Nephron progenitor cell (in vitro differentiated cells): ENCODE measurements at regions not wholly inside any gene's neighbourhood (a gene's known extent, or its start where the extent isn't known, plus 50 kb on each side); places are given as distances from the start of the nearest gene placed in this dataset.
A peak's percentile ranks its signal among the peaks of the same experiment; 100 is the strongest.
"Not testable (repeated sequence)": the region's sequence is repeated elsewhere in the genome, so short reads cannot be mapped to it uniquely, and the experiment has no call there.

Source experiments
- DNase-seq: peaks from one replicate; pipeline ENCODE4 v3.0.0; 2021
- H3K27ac Mint-ChIP-seq: 2 replicates; pipeline ENCODE4 v1.8.0; 2021; ENCODE audit warnings: mild to moderate bottlenecking, moderate library complexity, mixed read lengths
- H3K27me3 Mint-ChIP-seq: 2 replicates; pipeline ENCODE4 v1.8.0; 2021; ENCODE audit warnings: mild to moderate bottlenecking, low read depth, mixed read lengths; ENCODE audit not compliant: poor library complexity
- H3K36me3 Mint-ChIP-seq: 2 replicates; pipeline ENCODE4 v1.8.0; 2021; ENCODE audit warnings: low read depth, mixed read lengths
- H3K4me1 Mint-ChIP-seq: 2 replicates; pipeline ENCODE4 v1.8.0; 2021; ENCODE audit warnings: mixed read lengths
- H3K4me3 Mint-ChIP-seq: 2 replicates; pipeline ENCODE4 v1.8.0; 2021; ENCODE audit warnings: mild to moderate bottlenecking, moderate library complexity, mixed read lengths
- H3K9me3 Mint-ChIP-seq: 2 replicates; pipeline ENCODE4 v1.8.0; 2021; ENCODE audit warnings: mild to moderate bottlenecking, moderate library complexity, mixed read lengths
- CTCF ChIP-seq: fragments of 200-600 bp; sonication (generic); IDR thresholded peaks from 2 replicates; pipeline ENCODE4 v1.5.0; 2021; ENCODE audit warnings: antibody characterized with exemption

- Mint-ChIP-seq H3K27me3 (peaks cover 15% of the 10 kb centered on the region), H3K36me3 (peaks cover 8% of the 10 kb centered on the region), H3K4me1 (peaks cover 43% of the 10 kb centered on the region), H3K4me3 (no peak overlapping the region), H3K27ac (no peak overlapping the region), H3K9me3 (peaks cover 37% of the 10 kb centered on the region)
- no peak for DNase-seq
- TF ChIP-seq CTCF = no peak
Measured at GRCh38 chr2:240259201-240259923, 118.9 kb upstream of the OTOS start.

GRCh38 chr2:240259924-240260529 is 119.6 kb upstream of the OTOS start:
- H3K9me3 Mint-ChIP-seq = peaks cover 37% of the 10 kb centered on the region
- H3K36me3 Mint-ChIP-seq = peaks cover 8% of the 10 kb centered on the region
- H3K27ac Mint-ChIP-seq = peak overlapping the region; percentile 75
- no peak for DNase-seq
- H3K4me3 Mint-ChIP-seq = no peak overlapping the region
- peaks cover 42% of the 10 kb centered on the region for H3K4me1 Mint-ChIP-seq
- peaks cover 15% of the 10 kb centered on the region for H3K27me3 Mint-ChIP-seq
- TF ChIP-seq CTCF = no peak

DNA sequence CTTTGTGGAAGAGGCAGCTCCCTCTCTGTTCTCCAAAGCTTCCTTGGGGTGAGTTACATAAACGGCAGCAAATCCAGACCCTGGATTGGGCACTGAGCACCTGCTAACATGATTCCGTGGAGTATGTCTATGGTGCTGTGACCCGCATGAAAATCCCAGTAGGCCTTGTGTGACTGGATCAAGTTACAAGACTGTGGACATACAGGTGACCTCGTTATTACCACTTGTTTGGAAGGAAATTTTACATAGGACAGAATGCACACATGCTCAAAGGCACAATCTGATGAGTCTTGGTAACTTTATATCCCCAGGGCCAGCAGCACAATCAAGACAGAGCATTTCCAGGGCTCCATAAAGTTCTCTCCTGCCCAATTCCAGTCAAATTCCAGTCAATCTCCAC is 120.2 kb upstream of the OTOS start:
- H3K36me3 Mint-ChIP-seq = peaks cover 8% of the 10 kb centered on the region
- H3K27me3 Mint-ChIP-seq = peaks cover 11% of the 10 kb centered on the region
- peak overlapping the region; percentile 75 for H3K27ac Mint-ChIP-seq

DNA sequence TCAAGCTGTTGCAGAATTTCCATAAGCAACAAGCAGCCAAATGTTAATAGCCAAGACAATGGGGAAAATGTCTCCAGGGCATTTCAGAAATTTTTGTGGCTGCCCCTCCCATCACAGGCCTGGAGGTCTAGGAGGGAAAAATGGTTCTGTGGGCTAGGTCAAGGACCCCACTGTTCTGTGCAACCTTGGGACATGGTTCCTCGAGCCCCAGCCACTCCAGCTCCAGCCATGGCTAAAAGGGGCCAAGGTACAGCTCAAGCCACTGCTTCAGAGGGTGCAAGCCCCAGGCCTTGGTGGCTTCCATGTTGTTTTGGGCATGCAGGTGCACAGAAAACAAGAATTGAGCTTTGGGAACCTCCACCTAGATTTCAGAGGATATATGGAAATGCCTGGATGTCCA is 122.1 kb upstream of the OTOS start:
- peaks cover 16% of the 10 kb centered on the region for H3K27me3 Mint-ChIP-seq
- peaks cover 60% of the 10 kb centered on the region for H3K9me3 Mint-ChIP-seq
- not testable (repeated sequence) for H3K27ac Mint-ChIP-seq

More for the DNA sequence above, 120.2 kb upstream of the OTOS start:
- Mint-ChIP-seq H3K4me1 (peaks cover 36% of the 10 kb centered on the region), H3K9me3 (peaks cover 42% of the 10 kb centered on the region), H3K4me3 (no peak overlapping the region)
- no peak for TF ChIP-seq CTCF
- DNase-seq = no peak

DNA sequence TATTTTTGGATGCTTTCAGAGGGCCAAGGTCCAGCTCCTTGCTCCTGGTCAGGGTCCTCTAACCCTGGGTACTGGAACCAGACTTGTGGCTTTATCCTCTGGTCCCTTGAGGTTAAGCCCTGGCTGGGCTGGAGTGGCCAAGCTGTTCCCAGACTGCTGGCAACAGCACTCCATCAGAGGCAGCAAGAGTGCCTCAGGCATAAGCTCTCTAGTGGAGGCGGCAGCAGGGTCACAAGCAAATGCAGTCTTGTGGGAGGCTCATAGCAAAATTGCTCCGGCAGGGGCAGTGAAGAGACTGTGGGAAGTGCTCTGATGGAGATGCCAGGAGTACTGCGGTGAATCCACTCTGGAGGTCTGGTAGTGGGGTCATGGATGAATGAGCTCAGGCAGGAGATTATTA is 128.9 kb upstream of the OTOS start:
- DNase-seq = no peak
- Mint-ChIP-seq H3K9me3 (peaks cover 75% of the 10 kb centered on the region), H3K27ac (no peak overlapping the region), H3K36me3 (peaks cover 9% of the 10 kb centered on the region), H3K27me3 (peaks cover 30% of the 10 kb centered on the region), H3K4me3 (no peak overlapping the region), H3K4me1 (no peaks in the 10 kb centered on the region)
- TF ChIP-seq CTCF = no peak

More for the DNA sequence above, 122.1 kb upstream of the OTOS start:
- not testable (repeated sequence) for H3K36me3 Mint-ChIP-seq, H3K4me3 Mint-ChIP-seq, DNase-seq
- H3K4me1 Mint-ChIP-seq = peaks cover 24% of the 10 kb centered on the region

- H3K4me3 Mint-ChIP-seq = no peak overlapping the region
- peaks cover 30% of the 10 kb centered on the region for H3K27me3 Mint-ChIP-seq
- H3K36me3 Mint-ChIP-seq = peaks cover 9% of the 10 kb centered on the region
- H3K9me3 Mint-ChIP-seq = peaks cover 75% of the 10 kb centered on the region
- H3K4me1 Mint-ChIP-seq = no peaks in the 10 kb centered on the region
- no peak for DNase-seq
- TF ChIP-seq CTCF = no peak
- H3K27ac Mint-ChIP-seq = no peak overlapping the region
Measured at GRCh38 chr2:240269886-240270285, 129.4 kb upstream of the OTOS start.
